Activated naive CD4-positive, alpha-beta T cell treated with anti-CD3 and anti-CD28 coated beads for 36 hours (primary cell): ENCODE measurements at regions not wholly inside any gene's neighbourhood (a gene's known extent, or its start where the extent isn't known, plus 50 kb on each side); places are given as distances from the start of the nearest gene placed in this dataset.

Experiments used
- CTCF ChIA-PET: fragments of 350-600 bp; sonication (Branson Sonifier 250); formaldehyde crosslinking; loops from one replicate; lab custom pipeline; 2021; ENCODE audit warnings: antibody characterized with exemption; lab: Charles Lee
- DNase-seq: peaks from one replicate; pipeline ENCODE4 v3.0.0-alpha.2; 2020
- H3K27ac Mint-ChIP-seq: one replicate; pipeline ENCODE4 v1.8.0; 2021; ENCODE audit warnings: mild to moderate bottlenecking, mixed read lengths
- H3K27me3 Mint-ChIP-seq: one replicate; pipeline ENCODE4 v1.8.0; 2021; ENCODE audit warnings: low read depth, mixed read lengths
- H3K36me3 Mint-ChIP-seq: one replicate; pipeline ENCODE4 v1.8.0; 2021; ENCODE audit warnings: low read depth, mixed read lengths
- H3K4me1 Mint-ChIP-seq: one replicate; pipeline ENCODE4 v1.8.0; 2021; ENCODE audit warnings: low read depth, mixed read lengths
- H3K4me3 Mint-ChIP-seq: one replicate; pipeline ENCODE4 v1.8.0; 2021; ENCODE audit warnings: mild to moderate bottlenecking, moderate library complexity, mixed read lengths
- H3K9me3 Mint-ChIP-seq: one replicate; pipeline ENCODE4 v1.8.0; 2021; ENCODE audit warnings: mixed read lengths
- intact Hi-C: fragments of 100-400 bp; cut with micrococcal nuclease; formaldehyde crosslinking; loops from one replicate; pipeline ENCODE4 v1.15.1; 2023

DNA sequence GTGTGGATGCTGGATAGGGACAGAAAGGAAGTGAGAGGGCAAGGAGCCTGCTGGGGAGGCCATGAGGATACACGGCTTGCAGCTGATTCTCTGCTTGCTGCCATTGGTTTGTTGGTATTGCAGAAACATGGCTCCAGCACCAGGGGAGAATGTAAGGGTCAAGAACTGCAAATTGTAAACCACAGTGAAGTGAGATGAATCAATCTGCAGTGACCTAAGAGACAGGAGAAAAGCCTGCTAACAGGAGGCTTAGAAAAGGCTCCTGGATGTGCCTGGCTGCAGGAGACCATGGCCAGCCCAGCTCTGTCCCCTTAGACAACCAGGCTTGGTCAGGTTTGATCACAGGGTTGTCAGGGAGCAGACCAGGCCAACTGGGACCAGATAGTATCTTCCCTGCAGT lies 233.7 kb upstream of the CADM1 start:
- Mint-ChIP-seq H3K4me3 (no peak overlapping the region), H3K27ac (no peak overlapping the region), H3K4me1 (no peaks in the 10 kb centered on the region), H3K36me3 (no peaks in the 10 kb centered on the region), H3K27me3 (peaks cover 3% of the 10 kb centered on the region), H3K9me3 (no peaks in the 10 kb centered on the region)
- DNase-seq, result no peak
- CTCF ChIA-PET, result no interaction called here
- intact Hi-C loops, result no loop called here

GRCh38 chr11:115736146-115736545 lies 231.9 kb upstream of the CADM1 start:
- H3K4me1 Mint-ChIP-seq, result no peaks in the 10 kb centered on the region
- CTCF ChIA-PET, result no interaction called here
- H3K27me3 Mint-ChIP-seq, result no peaks in the 10 kb centered on the region
- H3K27ac Mint-ChIP-seq, result no peak overlapping the region
- intact Hi-C loops, result no loop called here
- H3K36me3 Mint-ChIP-seq, result no peaks in the 10 kb centered on the region
- H3K4me3 Mint-ChIP-seq, result no peak overlapping the region
- no peak for DNase-seq
- H3K9me3 Mint-ChIP-seq, result no peaks in the 10 kb centered on the region

DNA sequence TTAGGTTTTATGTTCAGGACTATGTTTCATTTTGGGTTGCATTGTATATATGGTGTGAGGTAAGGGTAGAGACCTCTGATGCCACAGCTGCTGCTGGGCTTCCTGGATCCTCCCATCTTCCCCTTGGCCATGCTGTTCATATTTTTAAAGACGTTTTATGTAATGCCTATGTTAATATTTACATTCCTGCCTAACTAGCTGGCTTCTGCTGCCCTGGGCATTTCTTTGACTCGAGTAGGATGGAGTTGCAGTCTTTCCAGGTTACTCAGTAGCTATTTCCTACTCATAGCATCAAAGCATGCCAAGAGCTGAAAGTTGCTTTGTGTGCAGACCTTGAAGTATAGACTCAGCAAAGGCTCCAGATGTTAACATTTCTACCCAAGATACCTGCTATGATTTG lies 220.5 kb upstream of the CADM1 start:
- no peak overlapping the region for H3K27ac Mint-ChIP-seq
- H3K27me3 Mint-ChIP-seq, result peaks cover 10% of the 10 kb centered on the region
- CTCF ChIA-PET, result no interaction called here
- intact Hi-C loops, result no loop called here
- no peak for DNase-seq
- no peaks in the 10 kb centered on the region for H3K9me3 Mint-ChIP-seq
- H3K4me3 Mint-ChIP-seq, result no peak overlapping the region
- no peaks in the 10 kb centered on the region for H3K4me1 Mint-ChIP-seq
- H3K36me3 Mint-ChIP-seq, result no peaks in the 10 kb centered on the region

- intact Hi-C loops, result no loop called here
- H3K9me3 Mint-ChIP-seq, result no peaks in the 10 kb centered on the region
- no peak for DNase-seq
- H3K27ac Mint-ChIP-seq, result no peak overlapping the region
- H3K4me1 Mint-ChIP-seq, result no peaks in the 10 kb centered on the region
- CTCF ChIA-PET, result no interaction called here
- H3K36me3 Mint-ChIP-seq, result no peaks in the 10 kb centered on the region
- H3K4me3 Mint-ChIP-seq, result no peak overlapping the region
- peaks cover 7% of the 10 kb centered on the region for H3K27me3 Mint-ChIP-seq
Measured at GRCh38 chr11:115722711-115723110, 218.5 kb upstream of the CADM1 start.

DNA sequence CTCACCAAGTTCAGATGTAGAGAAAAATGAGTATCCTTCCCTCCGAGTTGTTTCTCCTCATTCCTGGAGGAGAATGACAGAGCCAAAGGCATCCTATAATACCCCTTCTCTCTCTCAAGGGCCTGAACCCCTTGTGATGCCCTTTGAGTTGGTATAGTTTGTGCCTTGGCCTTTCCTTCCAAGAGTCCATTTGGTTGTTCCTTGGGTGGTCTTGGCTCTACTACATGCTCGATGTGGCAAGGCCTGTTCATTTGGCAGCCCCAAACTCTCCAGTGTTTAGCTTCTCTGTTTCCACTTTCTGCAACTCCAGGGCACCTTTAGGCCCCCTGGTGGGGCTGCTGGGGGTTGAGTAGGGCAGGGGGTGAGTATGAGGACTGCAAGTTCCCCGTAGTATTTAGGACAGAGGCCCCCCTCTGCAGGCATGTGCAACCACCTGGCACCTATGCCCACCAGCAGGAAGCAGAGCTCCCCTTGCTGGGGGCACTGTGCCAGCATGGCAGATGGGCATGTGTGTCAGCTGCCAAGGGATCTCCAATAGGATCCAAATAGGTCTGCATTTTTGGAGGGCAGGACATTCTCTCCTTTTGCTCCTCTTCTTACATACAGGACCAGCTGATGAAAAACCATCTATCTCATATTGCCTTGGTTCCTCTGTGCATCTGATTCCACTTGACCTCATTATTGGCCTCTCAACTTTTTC lies 217.2 kb upstream of the CADM1 start:
- no peak for DNase-seq
- Mint-ChIP-seq H3K36me3 (no peaks in the 10 kb centered on the region), H3K9me3 (no peaks in the 10 kb centered on the region), H3K4me3 (no peak overlapping the region), H3K27ac (no peak overlapping the region), H3K4me1 (no peaks in the 10 kb centered on the region), H3K27me3 (peaks cover 4% of the 10 kb centered on the region)
- CTCF ChIA-PET, result no interaction called here
- intact Hi-C loops, result no loop called here

DNA sequence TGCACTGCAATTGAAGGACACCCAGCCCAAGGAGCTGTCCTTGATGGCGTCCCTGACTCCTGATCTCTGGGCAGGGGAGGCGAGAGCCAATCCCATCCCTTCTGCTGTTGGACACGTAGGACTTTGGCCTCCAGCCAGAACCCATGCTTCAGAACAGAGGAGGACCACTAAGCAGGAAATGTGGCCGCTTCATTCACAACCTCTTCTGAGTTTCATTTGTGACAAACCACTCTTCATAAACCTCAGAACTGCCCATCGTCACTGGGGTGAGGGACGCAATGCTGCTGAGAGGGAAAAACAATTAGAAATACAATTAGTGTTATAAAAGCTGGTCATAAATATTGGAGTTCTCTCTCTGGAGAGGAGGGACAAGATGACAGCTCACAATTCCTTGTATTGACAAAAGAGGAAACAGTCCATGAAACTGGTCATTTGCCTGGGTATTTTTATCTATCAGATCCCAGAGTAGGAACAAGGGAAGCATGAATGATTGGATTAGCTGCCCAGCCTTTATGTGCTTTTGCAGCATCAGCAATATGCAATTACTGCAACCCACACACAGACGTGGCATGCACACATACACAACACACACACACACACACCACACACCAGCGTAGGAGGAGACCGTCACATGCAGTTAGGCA lies 216.5 kb upstream of the CADM1 start:
- H3K27me3 Mint-ChIP-seq, result peaks cover 2% of the 10 kb centered on the region
- no peak overlapping the region for H3K4me3 Mint-ChIP-seq
- H3K36me3 Mint-ChIP-seq, result no peaks in the 10 kb centered on the region
- CTCF ChIA-PET, result no interaction called here
- no peaks in the 10 kb centered on the region for H3K4me1 Mint-ChIP-seq
- no peak overlapping the region for H3K27ac Mint-ChIP-seq
- no peaks in the 10 kb centered on the region for H3K9me3 Mint-ChIP-seq
- intact Hi-C loops, result no loop called here
- DNase-seq, result no peak

DNA sequence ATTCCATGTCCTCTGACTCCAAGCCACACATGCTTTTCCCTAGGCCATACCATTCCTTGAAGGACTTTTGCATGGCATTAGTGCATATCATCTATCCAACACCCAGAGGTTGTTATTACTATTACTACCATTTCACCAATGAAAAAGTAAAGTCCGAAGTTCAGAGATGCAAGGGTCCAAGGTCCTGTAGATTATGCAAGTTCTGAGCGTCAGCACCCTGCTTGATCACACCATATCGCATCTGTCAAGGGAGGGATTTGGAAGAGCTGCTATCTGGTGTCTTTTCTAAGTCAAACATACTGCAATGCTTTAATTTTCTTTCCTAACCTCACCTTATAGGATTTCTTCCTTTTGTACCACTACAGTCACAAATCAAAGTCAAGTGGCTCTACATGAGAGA lies 214.7 kb upstream of the CADM1 start:
- intact Hi-C loops, result no loop called here
- no peaks in the 10 kb centered on the region for H3K9me3 Mint-ChIP-seq
- no peak overlapping the region for H3K4me3 Mint-ChIP-seq
- no peaks in the 10 kb centered on the region for H3K36me3 Mint-ChIP-seq
- H3K4me1 Mint-ChIP-seq, result no peaks in the 10 kb centered on the region
- H3K27me3 Mint-ChIP-seq, result no peaks in the 10 kb centered on the region
- no peak overlapping the region for H3K27ac Mint-ChIP-seq
- CTCF ChIA-PET, result no interaction called here
- DNase-seq, result no peak

- Mint-ChIP-seq H3K4me1 (no peaks in the 10 kb centered on the region), H3K36me3 (no peaks in the 10 kb centered on the region)
- no peak for DNase-seq
Measured at GRCh38 chr11:115718106-115718505, 213.9 kb upstream of the CADM1 start.

DNA sequence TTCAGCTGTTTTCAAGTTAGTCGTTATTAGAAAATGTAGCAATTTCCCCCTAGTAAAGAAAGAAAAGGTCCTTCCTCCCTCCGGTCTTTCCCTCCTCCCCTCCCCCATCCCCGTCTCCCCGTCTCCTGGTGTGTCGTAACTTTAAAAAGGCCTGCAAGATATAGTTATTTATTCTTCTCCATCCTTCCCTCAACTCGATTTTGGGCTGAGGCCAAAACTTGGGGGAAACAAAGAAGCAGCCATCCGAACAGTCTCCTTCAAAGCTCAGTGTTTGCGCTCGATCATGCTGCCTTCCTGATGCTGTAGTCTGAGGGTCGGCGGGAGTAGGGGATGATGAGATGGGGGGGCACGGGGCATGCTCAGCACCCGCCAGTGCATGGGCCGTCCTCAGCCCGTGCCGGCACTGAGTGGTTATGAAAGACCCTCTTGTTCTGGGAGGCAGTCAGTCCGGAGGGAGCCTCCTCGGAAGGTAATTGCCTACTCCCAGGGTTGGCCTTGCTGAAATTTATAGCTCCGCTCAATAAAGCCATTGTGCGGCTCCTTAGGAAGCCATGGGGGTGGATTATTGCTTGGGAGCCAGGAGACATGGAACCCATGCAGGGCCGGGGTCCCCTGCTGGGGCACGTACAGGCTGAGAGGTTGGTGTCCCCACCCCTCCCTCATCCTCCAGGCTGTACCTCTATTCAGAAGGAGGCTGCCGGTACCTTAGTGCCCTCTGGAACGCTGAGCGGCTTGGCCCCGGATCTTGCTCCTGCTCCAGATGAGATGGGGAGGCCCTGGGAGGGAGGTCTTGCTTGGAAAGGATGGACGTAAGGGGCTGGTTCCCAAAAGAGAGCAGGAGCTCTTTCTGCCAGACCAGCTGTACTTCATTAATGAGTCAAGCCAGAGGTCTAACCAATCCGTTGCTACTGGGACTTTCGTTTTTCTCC lies 212.7 kb upstream of the CADM1 start:
- H3K36me3 Mint-ChIP-seq, result no peaks in the 10 kb centered on the region
- H3K9me3 Mint-ChIP-seq, result no peaks in the 10 kb centered on the region
- DNase-seq, result no peak

More at GRCh38 chr11:115718106-115718505, 213.9 kb upstream of the CADM1 start:
- no peak overlapping the region for H3K27ac Mint-ChIP-seq
- H3K9me3 Mint-ChIP-seq, result no peaks in the 10 kb centered on the region
- no peak overlapping the region for H3K4me3 Mint-ChIP-seq
- CTCF ChIA-PET, result no interaction called here
- H3K27me3 Mint-ChIP-seq, result no peaks in the 10 kb centered on the region
- intact Hi-C loops, result no loop called here

DNA sequence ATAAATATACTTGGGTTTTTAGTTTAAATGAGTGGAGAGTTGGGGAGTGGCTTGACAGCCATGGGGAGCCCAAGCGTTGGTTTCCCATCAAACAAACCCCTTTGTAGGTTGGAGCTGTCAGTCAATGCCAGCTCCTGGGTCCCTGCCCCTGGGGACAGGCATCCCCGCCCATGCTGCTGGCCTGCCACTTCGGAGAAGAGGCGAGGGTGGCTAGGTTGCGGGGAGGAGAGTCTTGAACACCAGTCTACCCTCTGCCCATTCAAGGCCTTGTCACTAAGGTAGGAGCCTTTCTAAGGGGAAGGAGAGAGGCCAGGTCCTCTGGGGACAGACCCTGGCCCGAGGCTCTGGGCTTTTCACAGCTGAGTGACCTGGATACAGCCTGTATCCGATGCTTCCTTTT lies 211.9 kb upstream of the CADM1 start:
- no peak for DNase-seq
- no peaks in the 10 kb centered on the region for H3K9me3 Mint-ChIP-seq
- no peak overlapping the region for H3K27ac Mint-ChIP-seq
- no peaks in the 10 kb centered on the region for H3K27me3 Mint-ChIP-seq
- CTCF ChIA-PET, result no interaction called here
- no peaks in the 10 kb centered on the region for H3K36me3 Mint-ChIP-seq
- intact Hi-C loops, result no loop called here
- H3K4me3 Mint-ChIP-seq, result no peak overlapping the region
- H3K4me1 Mint-ChIP-seq, result no peaks in the 10 kb centered on the region

More for the DNA sequence above, 212.7 kb upstream of the CADM1 start:
- intact Hi-C loops, result no loop called here
- Mint-ChIP-seq H3K4me1 (no peaks in the 10 kb centered on the region), H3K4me3 (no peak overlapping the region), H3K27ac (no peak overlapping the region), H3K27me3 (no peaks in the 10 kb centered on the region)
- CTCF ChIA-PET, result no interaction called here

GRCh38 chr11:115715251-115715770 lies 211.1 kb upstream of the CADM1 start:
- Mint-ChIP-seq H3K27me3 (no peaks in the 10 kb centered on the region), H3K9me3 (no peaks in the 10 kb centered on the region), H3K4me3 (no peak overlapping the region), H3K4me1 (no peaks in the 10 kb centered on the region), H3K36me3 (no peaks in the 10 kb centered on the region), H3K27ac (no peak overlapping the region)
- intact Hi-C loops, result no loop called here
- no peak for DNase-seq
- CTCF ChIA-PET, result no interaction called here

- Mint-ChIP-seq H3K27me3 (peaks cover 3% of the 10 kb centered on the region), H3K36me3 (no peaks in the 10 kb centered on the region), H3K9me3 (no peaks in the 10 kb centered on the region), H3K27ac (no peak overlapping the region), H3K4me3 (no peak overlapping the region), H3K4me1 (no peaks in the 10 kb centered on the region)
- intact Hi-C loops, result no loop called here
- CTCF ChIA-PET, result no interaction called here
- no peak for DNase-seq
Measured at GRCh38 chr11:115712296-115712695, 208.1 kb upstream of the CADM1 start.
